ENCODE measurements at regions not wholly inside any gene's neighbourhood (a gene's known extent, or its start where the extent isn't known, plus 50 kb on each side); places are given as distances from the start of the nearest gene placed in this dataset.

DNA sequence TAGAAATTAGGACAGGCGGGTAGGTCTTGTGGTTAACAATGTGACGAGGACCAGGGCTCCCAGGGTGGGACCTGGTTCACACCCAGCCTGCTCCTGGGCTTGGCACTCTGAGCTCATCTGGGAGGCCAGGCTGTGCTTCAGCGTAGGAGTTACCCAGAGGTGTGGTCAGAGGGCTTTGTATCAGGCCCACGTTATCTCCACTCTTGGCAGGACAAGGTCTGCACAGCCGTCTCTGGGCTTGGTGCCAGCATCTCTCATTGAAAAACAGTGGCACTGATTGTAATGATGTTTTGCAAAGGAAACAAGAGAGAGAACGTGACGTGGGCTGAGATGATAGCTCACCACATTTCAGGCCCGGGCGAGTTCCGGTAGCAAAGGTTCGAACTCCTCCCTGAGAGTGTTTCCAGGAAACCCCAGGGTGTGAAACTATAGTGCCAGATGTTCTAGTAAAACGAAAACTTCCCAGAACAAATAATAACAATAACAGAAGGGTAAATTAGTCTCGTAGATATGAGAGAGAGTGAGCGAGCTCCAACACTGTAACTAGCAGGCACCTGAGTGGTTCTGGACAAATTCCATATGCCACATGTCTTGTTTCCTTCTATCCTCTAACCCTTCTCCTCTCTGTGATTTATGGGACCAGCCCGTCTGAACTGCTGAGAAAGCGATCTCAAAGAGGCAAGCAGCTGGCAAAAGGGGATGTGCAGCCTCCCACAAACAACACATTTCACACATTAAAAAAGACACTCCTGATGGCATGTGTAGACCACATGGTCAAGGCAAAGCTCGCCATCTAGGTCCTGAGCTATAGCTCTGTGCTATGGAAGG, 227.3 kb downstream of the KTN1 start:
- Histone ChIP-seq H3K9me1 (replicated peaks; ENCODE audit: control insufficient read depth, extremely low read depth, insufficient read depth, low read length) (no peaks in the 10 kb centered on the region), H3K4me3 (replicated peaks in 1 of 3; ENCODE audit: insufficient read depth in 1 of 3, low read depth in 1 of 3, low read length in 3 of 3) (no peak overlapping the region), H4K20me1 (replicated peaks; ENCODE audit: control insufficient read depth, extremely low read depth, insufficient read depth, low read length) (no peaks in the 10 kb centered on the region), H3K9me3 (replicated peaks; ENCODE audit: control insufficient read depth, insufficient read depth, low read length) (no peaks in the 10 kb centered on the region), H3K9ac (replicated peaks; ENCODE audit: extremely low read depth, insufficient read depth, low read length) (peak overlapping the region; percentile 46), H3K27ac (ENCODE audit: insufficient read depth, low read depth, low read length) (peak overlapping the region; percentile 82), H3K36me3 (ENCODE audit: control insufficient read depth in 2 of 2, extremely low read depth in 1 of 2, insufficient read depth in 2 of 2, low read length in 2 of 2) (no peaks in the 10 kb centered on the region), H2AFZ (ENCODE audit: low read depth, low read length) (peak overlapping the region; percentile 18), H3K4me1 (ENCODE audit: control insufficient read depth, extremely low read depth, insufficient read depth, low read length) (peaks cover 33% of the 10 kb centered on the region), H3K27me3 (ENCODE audit: control insufficient read depth in 2 of 2, insufficient read depth in 2 of 2, low read length in 2 of 2) (no peaks in the 10 kb centered on the region), H3K79me2 (ENCODE audit: control insufficient read depth, insufficient read depth, low read length) (no peaks in the 10 kb centered on the region), H3K4me2 (ENCODE audit: insufficient read depth, low read length) (peak overlapping the region; percentile 49)
- DNase-seq (ENCODE audit: low read depth, low spot score): peak; percentile 98
- BruUV-seq (replicated peaks): no TSS peak
- TF ChIP-seq POLR2AphosphoS5 (IDR thresholded peaks at IDR 0.05; ENCODE audit: insufficient read depth, low read depth, low read length) (peak; percentile 53), GATA2 (IDR thresholded peaks at IDR 0.05; ENCODE audit: insufficient read depth, insufficient read length, low read depth, low read length) (peak; percentile 86), FOS (IDR thresholded peaks at IDR 0.05; ENCODE audit: borderline replicate concordance, insufficient read depth, low read length) (peak; percentile 34), POLR2A (IDR thresholded peaks at IDR 0.05; ENCODE audit: low read depth, low read length) (no peak), JUN (IDR thresholded peaks at IDR 0.05; ENCODE audit: borderline replicate concordance, insufficient read depth, insufficient read length, low read depth) (peak; percentile 40), MYC (IDR thresholded peaks at IDR 0.05; ENCODE audit: low read depth, low read length) (no peak), EZH2 (IDR thresholded peaks at IDR 0.05; ENCODE audit: borderline replicate concordance, low read depth, low read length, severe bottlenecking) (no peak)
- TF ChIP-seq, protein P1, sequence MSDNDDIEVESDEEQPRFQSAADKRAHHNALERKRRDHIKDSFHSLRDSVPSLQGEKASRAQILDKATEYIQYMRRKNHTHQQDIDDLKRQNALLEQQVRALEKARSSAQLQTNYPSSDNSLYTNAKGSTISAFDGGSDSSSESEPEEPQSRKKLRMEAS (IDR thresholded peaks at IDR 0.05; ENCODE audit: insufficient read depth, insufficient read length): no peak
- TF ChIP-seq, protein P2, sequence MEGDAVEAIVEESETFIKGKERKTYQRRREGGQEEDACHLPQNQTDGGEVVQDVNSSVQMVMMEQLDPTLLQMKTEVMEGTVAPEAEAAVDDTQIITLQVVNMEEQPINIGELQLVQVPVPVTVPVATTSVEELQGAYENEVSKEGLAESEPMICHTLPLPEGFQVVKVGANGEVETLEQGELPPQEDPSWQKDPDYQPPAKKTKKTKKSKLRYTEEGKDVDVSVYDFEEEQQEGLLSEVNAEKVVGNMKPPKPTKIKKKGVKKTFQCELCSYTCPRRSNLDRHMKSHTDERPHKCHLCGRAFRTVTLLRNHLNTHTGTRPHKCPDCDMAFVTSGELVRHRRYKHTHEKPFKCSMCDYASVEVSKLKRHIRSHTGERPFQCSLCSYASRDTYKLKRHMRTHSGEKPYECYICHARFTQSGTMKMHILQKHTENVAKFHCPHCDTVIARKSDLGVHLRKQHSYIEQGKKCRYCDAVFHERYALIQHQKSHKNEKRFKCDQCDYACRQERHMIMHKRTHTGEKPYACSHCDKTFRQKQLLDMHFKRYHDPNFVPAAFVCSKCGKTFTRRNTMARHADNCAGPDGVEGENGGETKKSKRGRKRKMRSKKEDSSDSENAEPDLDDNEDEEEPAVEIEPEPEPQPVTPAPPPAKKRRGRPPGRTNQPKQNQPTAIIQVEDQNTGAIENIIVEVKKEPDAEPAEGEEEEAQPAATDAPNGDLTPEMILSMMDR (IDR thresholded peaks at IDR 0.05; ENCODE audit: extremely low read depth in 1 of 2, insufficient read depth in 1 of 2, low read depth in 1 of 2, low read length in 2 of 2): no peak
- ChIA-PET POLR2A (interaction anchor here (0.8 kb wide), 1 partner anchor 16 kb away, joined by 4 read pairs; no protein-coding TSS in a partner anchor), CTCF (interaction anchor here (0.6 to 1.9 kb wide), 10 partner anchors 9 to 680 kb away, joined by 3 to 10 read pairs (median 6); no protein-coding TSS in a partner anchor)
- intact Hi-C loops (cut with micrococcal nuclease) (loop anchor here (1.0 to 10.0 kb wide), 6 partner anchors 16 to 534 kb away; partner anchors contain the start of genes PELI2 and TBPL2), dilution Hi-C loops (cut with MboI; ENCODE audit: extremely low pct_ligation_motif_present, low sequenced_read_pairs) (no loop called here)
- FAIRE-seq: peak; percentile 99
